ENCODE measurements at regions not wholly inside any gene's neighbourhood (a gene's known extent, or its start where the extent isn't known, plus 50 kb on each side); places are given as distances from the start of the nearest gene placed in this dataset.
A peak's percentile ranks its signal among the peaks of the same experiment; 100 is the strongest.
"Not testable (repeated sequence)": the region's sequence is repeated elsewhere in the genome, so short reads cannot be mapped to it uniquely, and the experiment has no call there.

GRCh38 chrX:35507701-35508100 lies 290.4 kb upstream of the MAGEB16 start:
- intact Hi-C loops (cut with micrococcal nuclease; ENCODE audit: unreplicated experiment) = no loop called here
- H3K4me3 ChIP-seq (ENCODE audit: low read depth, low read length, poor library complexity, severe bottlenecking) = no peak overlapping the region
- H3K36me3 ChIP-seq (ENCODE audit: insufficient read depth, low read length, poor library complexity, severe bottlenecking) = no peaks in the 10 kb centered on the region
- no peak overlapping the region for H3K27ac ChIP-seq (ENCODE audit: low read depth, low read length, poor library complexity, severe bottlenecking)
- TF ChIP-seq, protein P1, sequence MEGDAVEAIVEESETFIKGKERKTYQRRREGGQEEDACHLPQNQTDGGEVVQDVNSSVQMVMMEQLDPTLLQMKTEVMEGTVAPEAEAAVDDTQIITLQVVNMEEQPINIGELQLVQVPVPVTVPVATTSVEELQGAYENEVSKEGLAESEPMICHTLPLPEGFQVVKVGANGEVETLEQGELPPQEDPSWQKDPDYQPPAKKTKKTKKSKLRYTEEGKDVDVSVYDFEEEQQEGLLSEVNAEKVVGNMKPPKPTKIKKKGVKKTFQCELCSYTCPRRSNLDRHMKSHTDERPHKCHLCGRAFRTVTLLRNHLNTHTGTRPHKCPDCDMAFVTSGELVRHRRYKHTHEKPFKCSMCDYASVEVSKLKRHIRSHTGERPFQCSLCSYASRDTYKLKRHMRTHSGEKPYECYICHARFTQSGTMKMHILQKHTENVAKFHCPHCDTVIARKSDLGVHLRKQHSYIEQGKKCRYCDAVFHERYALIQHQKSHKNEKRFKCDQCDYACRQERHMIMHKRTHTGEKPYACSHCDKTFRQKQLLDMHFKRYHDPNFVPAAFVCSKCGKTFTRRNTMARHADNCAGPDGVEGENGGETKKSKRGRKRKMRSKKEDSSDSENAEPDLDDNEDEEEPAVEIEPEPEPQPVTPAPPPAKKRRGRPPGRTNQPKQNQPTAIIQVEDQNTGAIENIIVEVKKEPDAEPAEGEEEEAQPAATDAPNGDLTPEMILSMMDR (conservative IDR thresholded peaks at IDR 0.05; ENCODE audit: low read depth, low read length) = no peak
- no peak for TF ChIP-seq EZH2 (IDR thresholded peaks at IDR 0.05; ENCODE audit: borderline replicate concordance, low read depth, low read length, poor library complexity, severe bottlenecking)
- H3K4me1 ChIP-seq (ENCODE audit: insufficient read depth, low read length, poor library complexity, severe bottlenecking) = peaks cover 16% of the 10 kb centered on the region
- ChIA-PET POLR2A (ENCODE audit: low non-redundant PET) (no interaction called here), CTCF (no interaction called here)
- H3K27me3 ChIP-seq (replicated peaks; ENCODE audit: insufficient read depth, low read depth, low read length, poor library complexity) = peaks cover 5% of the 10 kb centered on the region
- BruUV-seq (replicated peaks) = no TSS peak
- peak; percentile 89 for DNase-seq (ENCODE audit: low spot score)
- H3K9me3 ChIP-seq (ENCODE audit: low read depth, low read length, poor library complexity, severe bottlenecking) = no peaks in the 10 kb centered on the region

DNA sequence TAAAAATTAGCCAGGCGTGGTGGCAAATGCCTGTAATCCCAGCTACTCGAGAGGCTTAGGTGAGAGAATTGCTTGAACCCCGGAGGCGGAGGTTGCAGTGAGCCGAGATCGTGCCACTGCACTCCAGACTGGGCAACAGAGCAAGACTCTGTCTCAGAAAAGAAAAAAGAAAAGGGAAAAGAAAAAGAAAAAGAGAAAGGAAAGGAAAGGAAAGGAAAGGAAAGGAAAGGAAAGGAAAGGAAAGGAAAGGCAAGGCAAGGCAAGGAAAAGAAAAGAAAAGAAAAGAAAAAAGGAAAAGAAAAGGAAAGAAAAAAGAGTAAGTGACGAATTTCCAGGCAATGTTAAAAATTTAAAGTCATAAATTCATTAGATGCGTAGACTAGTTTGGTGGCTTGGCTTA lies 250.1 kb upstream of the MAGEB16 start:
- H3K4me1 ChIP-seq (ENCODE audit: insufficient read depth, low read length, poor library complexity, severe bottlenecking); DNase-seq (ENCODE audit: low spot score); H3K36me3 ChIP-seq (ENCODE audit: insufficient read depth, low read length, poor library complexity, severe bottlenecking); H3K27ac ChIP-seq (ENCODE audit: low read depth, low read length, poor library complexity, severe bottlenecking); H3K27me3 ChIP-seq (replicated peaks; ENCODE audit: insufficient read depth, low read depth, low read length, poor library complexity); BruUV-seq (replicated peaks); H3K4me3 ChIP-seq (ENCODE audit: low read depth, low read length, poor library complexity, severe bottlenecking); POLR2A ChIA-PET (ENCODE audit: low non-redundant PET); intact Hi-C loops (cut with micrococcal nuclease; ENCODE audit: unreplicated experiment); CTCF ChIA-PET; H3K9me3 ChIP-seq (ENCODE audit: low read depth, low read length, poor library complexity, severe bottlenecking): not testable (repeated sequence)

- POLR2A ChIA-PET (ENCODE audit: low non-redundant PET) = no interaction called here
- Histone ChIP-seq H3K9me3 (ENCODE audit: low read depth, low read length, poor library complexity, severe bottlenecking) (no peaks in the 10 kb centered on the region), H3K27ac (ENCODE audit: low read depth, low read length, poor library complexity, severe bottlenecking) (no peak overlapping the region), H3K27me3 (replicated peaks; ENCODE audit: insufficient read depth, low read depth, low read length, poor library complexity) (no peaks in the 10 kb centered on the region), H3K36me3 (ENCODE audit: insufficient read depth, low read length, poor library complexity, severe bottlenecking) (no peaks in the 10 kb centered on the region), H3K4me1 (ENCODE audit: insufficient read depth, low read length, poor library complexity, severe bottlenecking) (no peaks in the 10 kb centered on the region), H3K4me3 (ENCODE audit: low read depth, low read length, poor library complexity, severe bottlenecking) (no peak overlapping the region)
- CTCF ChIA-PET = no interaction called here
- DNase-seq (ENCODE audit: low spot score) = no peak
- no TSS peak for BruUV-seq (replicated peaks)
- intact Hi-C loops (cut with micrococcal nuclease; ENCODE audit: unreplicated experiment) = no loop called here
- TF ChIP-seq, protein P1 (conservative IDR thresholded peaks at IDR 0.05; ENCODE audit: low read depth, low read length) = no peak
- TF ChIP-seq EZH2 (IDR thresholded peaks at IDR 0.05; ENCODE audit: borderline replicate concordance, low read depth, low read length, poor library complexity, severe bottlenecking) = no peak
Observed at GRCh38 chrX:35557916-35558315, 240.2 kb upstream of the MAGEB16 start.

GRCh38 chrX:35561985-35562384 lies 236.2 kb upstream of the MAGEB16 start:
- CTCF ChIA-PET = no interaction called here
- intact Hi-C loops (cut with micrococcal nuclease; ENCODE audit: unreplicated experiment) = no loop called here
- Histone ChIP-seq H3K36me3 (ENCODE audit: insufficient read depth, low read length, poor library complexity, severe bottlenecking) (no peaks in the 10 kb centered on the region), H3K27ac (ENCODE audit: low read depth, low read length, poor library complexity, severe bottlenecking) (no peak overlapping the region), H3K4me1 (ENCODE audit: insufficient read depth, low read length, poor library complexity, severe bottlenecking) (no peaks in the 10 kb centered on the region), H3K4me3 (ENCODE audit: low read depth, low read length, poor library complexity, severe bottlenecking) (no peak overlapping the region), H3K27me3 (replicated peaks; ENCODE audit: insufficient read depth, low read depth, low read length, poor library complexity) (no peaks in the 10 kb centered on the region), H3K9me3 (ENCODE audit: low read depth, low read length, poor library complexity, severe bottlenecking) (no peaks in the 10 kb centered on the region)
- no TSS peak for BruUV-seq (replicated peaks)
- DNase-seq (ENCODE audit: low spot score) = no peak
- TF ChIP-seq, protein P1 (conservative IDR thresholded peaks at IDR 0.05; ENCODE audit: low read depth, low read length) = no peak
- TF ChIP-seq EZH2 (IDR thresholded peaks at IDR 0.05; ENCODE audit: borderline replicate concordance, low read depth, low read length, poor library complexity, severe bottlenecking) = no peak
- POLR2A ChIA-PET (ENCODE audit: low non-redundant PET) = no interaction called here
